GM19452 (cell line): ENCODE measurements at regions not wholly inside any gene's neighbourhood (a gene's known extent, or its start where the extent isn't known, plus 50 kb on each side); places are given as distances from the start of the nearest gene placed in this dataset.

Experiments
- ATAC-seq: cut with Tn5 transposase; IDR thresholded peaks from one replicate; pipeline ENCODE4 v1.9.1; 2021; ENCODE audit not compliant: unreplicated experiment

- ATAC-seq: no peak
Measured at GRCh38 chr9:108473209-108474112, 382.3 kb downstream of the ACTL7B start.

- ATAC-seq: no peak
Measured at GRCh38 chr9:108469654-108470053, 386.1 kb downstream of the ACTL7B start.

- no peak for ATAC-seq
Measured at GRCh38 chr9:108468364-108468763, 387.4 kb downstream of the ACTL7B start.

- no peak for ATAC-seq
Measured at GRCh38 chr9:108467653-108468324, 388.0 kb downstream of the ACTL7B start.

GRCh38 chr9:108467161-108467560, 388.6 kb downstream of the ACTL7B start:
- ATAC-seq: no peak

GRCh38 chr9:108466304-108466703, 389.5 kb downstream of the ACTL7B start:
- ATAC-seq: no peak

- no peak for ATAC-seq
Measured at GRCh38 chr9:108463932-108464606, 391.7 kb downstream of the ACTL7B start.

GRCh38 chr9:108456903-108457302, 398.9 kb downstream of the ACTL7B start:
- ATAC-seq: no peak

- ATAC-seq: no peak
Measured at GRCh38 chr9:108445431-108446071, 410.2 kb downstream of the ACTL7B start.

- no peak for ATAC-seq
Measured at GRCh38 chr9:108444400-108445358, 411.1 kb downstream of the ACTL7B start.

- ATAC-seq: no peak
Measured at GRCh38 chr9:108443741-108444140, 412.0 kb downstream of the ACTL7B start.

GRCh38 chr9:108443019-108443633, 412.7 kb downstream of the ACTL7B start:
- no peak for ATAC-seq

GRCh38 chr9:108442627-108443018, 413.2 kb downstream of the ACTL7B start:
- ATAC-seq: no peak

GRCh38 chr9:108441726-108442125, 414.1 kb downstream of the ACTL7B start:
- no peak for ATAC-seq

- ATAC-seq: no peak
Measured at GRCh38 chr9:108441251-108441650, 414.5 kb downstream of the ACTL7B start.

- ATAC-seq: no peak
Measured at GRCh38 chr9:108439947-108440346, 415.8 kb downstream of the ACTL7B start.

- ATAC-seq: no peak
Measured at GRCh38 chr9:108437656-108438055, 418.1 kb downstream of the ACTL7B start.

- ATAC-seq: no peak
Measured at GRCh38 chr9:108436448-108436847, 419.3 kb downstream of the ACTL7B start.

- no peak for ATAC-seq
Measured at GRCh38 chr9:108434502-108434901, 421.3 kb downstream of the ACTL7B start.

- no peak for ATAC-seq
Measured at GRCh38 chr9:108434036-108434435, 421.8 kb downstream of the ACTL7B start.
